HPDE6-E6E7 (cell line): ENCODE measurements at regions not wholly inside any gene's neighbourhood (a gene's known extent, or its start where the extent isn't known, plus 50 kb on each side); places are given as distances from the start of the nearest gene placed in this dataset.

Source experiments
- DNase-seq: peaks from one replicate; pipeline ENCODE4 v3.0.0; 2011; ENCODE audit warnings: missing footprints; ENCODE audit errors: extremely low spot score

- no peak for DNase-seq
These were observed 232.5 kb upstream of the RTL1 start for GRCh38 chr14:101135796-101136742.

- no peak for DNase-seq
These were observed 233.7 kb upstream of the RTL1 start for GRCh38 chr14:101137234-101137633.

DNA sequence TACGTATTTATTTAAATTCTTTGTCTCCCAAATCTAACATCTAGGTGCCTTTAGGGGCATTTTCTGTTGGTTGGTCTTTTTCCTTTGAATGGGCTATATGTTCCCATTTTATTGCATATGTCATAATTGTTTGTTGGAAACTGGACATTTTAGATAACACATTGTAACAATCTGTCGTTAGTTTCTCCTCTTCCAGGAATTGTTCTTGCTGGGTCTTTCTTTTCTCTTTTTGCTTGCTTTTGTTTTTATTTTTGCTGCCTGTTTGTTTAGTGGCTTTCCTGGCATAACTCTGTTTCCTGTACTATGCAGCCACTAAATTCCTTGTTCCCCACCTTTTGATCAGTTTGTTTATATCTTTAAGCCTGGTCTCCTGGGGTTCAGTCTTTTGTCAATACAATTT lies 244.3 kb upstream of the RTL1 start:
- no peak for DNase-seq

- no peak for DNase-seq
These were observed 246.6 kb upstream of the RTL1 start for GRCh38 chr14:101150039-101150610.

- no peak for DNase-seq
These were observed 247.9 kb upstream of the RTL1 start for GRCh38 chr14:101151226-101151926.

DNA sequence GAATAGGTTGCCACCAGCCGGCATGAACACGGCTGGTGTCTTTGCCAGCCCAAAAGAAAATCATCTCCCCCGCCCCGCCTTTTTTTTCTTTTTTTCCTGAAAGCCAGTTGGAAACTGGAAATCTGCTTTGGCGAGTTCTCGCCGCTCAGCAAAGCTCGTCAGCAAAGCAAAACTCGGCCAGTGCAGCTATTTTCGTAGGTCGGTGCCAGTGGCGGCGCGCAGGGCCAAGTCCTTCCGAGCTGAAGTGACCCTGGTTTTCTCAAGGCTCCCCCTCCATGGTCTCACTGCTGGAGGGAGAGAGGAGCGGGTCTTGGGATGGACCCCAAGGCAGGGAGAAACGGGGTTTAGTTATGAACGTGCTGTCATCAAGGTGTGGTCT lies 248.4 kb upstream of the RTL1 start:
- DNase-seq = no peak

DNA sequence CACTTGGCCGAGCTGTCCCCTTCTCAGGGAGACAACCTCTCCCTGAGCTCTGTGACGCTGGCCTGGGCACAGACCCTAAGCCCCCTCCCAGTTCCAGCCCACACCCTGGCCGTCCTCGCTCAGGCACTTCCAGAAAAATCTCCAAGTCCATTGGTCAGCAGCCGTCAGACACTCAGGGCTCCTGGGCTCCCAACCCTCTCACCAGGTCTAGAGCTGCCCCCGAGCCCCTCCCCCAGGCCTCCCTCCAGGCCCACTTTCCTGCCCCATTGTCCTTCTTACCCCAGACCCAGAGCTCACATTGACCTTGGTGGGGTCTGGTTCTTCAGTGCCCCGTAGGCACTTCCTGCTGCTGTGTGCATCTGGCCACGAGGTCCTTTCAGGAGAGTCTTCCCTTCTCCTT lies 249.3 kb upstream of the RTL1 start:
- no peak for DNase-seq

DNA sequence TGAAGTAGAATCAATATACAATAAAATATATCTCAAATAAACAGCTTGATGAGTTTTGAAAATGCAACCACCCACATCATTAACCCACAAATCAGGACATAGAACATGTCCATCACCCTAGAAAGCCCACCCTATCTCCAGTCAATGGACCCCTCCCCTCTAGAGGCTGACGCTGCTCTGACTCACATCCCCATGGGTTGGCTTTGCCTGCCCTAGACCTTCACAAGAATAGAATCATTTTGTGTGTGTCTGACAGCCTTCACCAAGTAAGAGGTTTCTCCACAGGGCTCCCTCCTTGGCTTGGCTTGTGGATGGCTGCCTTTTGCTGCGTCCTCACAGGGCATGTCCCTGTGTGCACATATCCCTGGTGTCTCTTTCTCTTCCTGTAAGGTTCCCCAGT lies 250.2 kb upstream of the RTL1 start:
- no peak for DNase-seq

DNA sequence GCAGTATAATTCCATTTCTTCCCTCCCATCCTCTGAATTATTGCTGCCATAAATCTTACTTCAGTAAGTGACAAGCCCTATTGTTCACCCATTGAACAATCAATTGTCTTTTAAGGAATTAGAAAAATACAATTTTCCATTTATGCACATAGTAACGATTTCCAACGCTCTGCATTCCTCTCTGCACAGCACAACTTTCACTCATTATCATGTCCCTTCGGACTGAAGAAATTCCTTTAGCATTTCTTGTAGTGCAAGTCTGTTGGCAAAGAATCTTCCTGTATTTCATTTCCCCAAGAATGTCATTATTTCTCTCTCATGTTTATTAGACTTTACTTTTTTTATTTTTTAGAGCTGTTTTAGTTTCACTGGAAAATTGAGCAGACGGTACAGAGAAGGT lies 252.1 kb upstream of the RTL1 start:
- DNase-seq = no peak

DNA sequence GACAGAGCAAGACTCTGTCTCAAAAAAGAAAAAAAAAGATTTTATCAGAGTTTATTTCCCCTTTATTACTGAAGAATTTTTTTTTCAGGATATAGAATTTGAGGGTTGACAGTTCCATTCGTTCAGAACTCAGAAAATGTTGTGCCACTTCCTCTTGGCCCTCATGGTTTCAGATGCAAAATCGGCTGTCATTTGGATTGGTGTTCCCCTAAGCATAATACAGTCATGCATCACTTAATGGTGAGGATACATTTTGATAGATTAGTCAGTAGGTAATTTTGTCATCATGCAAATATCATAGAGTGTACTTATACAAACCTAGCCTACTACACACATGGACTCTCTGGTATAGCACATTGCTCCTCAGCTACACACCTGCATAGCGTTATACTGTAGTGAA lies 263.9 kb upstream of the RTL1 start:
- DNase-seq = no peak

- DNase-seq = no peak
These were observed 265.7 kb upstream of the RTL1 start for GRCh38 chr14:101169267-101169666.

- no peak for DNase-seq
These were observed 268.1 kb upstream of the RTL1 start for GRCh38 chr14:101171650-101172049.

- DNase-seq = no peak
These were observed 270.4 kb upstream of the RTL1 start for GRCh38 chr14:101173698-101174521.

- no peak for DNase-seq
These were observed 271.0 kb upstream of the RTL1 start for GRCh38 chr14:101174522-101174838.

DNA sequence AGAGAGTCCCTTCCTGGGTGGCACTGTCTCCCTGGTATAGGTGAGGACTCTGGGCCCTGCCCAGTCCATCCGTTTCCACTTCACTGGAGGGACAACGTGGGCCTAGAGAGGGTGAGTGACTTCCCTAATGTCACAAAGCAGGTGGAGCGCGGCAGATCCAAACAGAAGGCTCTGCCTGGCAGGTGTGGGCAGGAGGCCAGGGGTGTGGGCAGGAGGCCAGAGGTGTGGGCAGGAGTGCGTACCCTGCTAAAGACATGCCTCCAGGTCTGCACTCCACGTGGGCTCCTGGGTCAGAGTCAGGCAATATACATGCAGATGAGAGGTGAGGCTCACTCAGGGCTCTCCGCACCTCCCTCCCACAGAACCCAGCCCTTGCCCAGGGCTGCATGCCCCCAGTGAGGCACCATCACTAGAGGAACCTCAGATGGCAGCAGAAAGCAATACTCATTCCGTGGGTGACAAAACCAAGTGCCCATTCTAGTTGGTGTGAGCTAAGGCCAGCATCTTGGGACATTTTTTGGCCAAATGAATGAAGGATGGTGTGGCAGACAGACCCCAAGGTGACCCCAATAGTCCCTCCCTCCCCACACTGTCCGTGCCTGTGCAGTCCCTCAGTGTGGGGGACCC lies 271.6 kb upstream of the RTL1 start:
- DNase-seq = no peak

DNA sequence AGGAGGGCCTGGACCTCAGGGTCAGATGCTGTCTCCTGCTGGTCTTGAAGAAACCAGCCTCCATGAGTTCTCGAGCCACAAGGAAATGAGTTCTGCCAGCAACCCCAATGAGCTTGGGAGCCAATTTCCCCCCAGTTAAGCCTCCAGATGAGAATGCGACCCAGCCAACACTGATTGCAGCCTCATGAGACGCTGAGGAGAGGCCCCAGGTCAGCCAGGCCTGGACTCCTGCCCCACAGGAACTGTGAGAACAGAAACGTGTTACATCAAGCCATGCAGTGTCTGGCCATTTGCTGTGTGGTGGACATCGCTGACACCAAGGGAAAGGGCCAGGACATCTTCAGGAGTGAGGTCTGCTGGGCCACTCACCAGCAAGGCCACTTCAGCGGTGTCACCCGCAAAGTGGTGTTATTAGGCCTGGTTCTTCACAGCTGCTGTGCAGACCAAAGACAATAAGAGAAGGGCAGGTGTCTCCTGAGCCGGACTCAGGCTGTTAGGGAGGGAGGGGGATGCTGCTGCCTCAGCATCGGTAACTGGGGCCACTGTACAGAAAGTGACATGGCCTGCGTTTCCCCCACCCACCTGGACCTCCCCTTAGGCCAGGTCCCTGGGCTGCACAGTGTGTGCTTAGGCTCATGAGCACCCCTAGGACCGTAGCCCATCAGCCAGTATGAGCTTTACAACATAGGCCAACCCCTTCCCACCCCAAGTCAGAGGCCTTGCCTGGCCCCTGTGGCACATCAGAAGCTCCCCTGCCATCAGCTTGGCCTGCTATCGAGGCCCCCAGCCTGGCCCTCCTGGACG lies 272.4 kb upstream of the RTL1 start:
- no peak for DNase-seq

DNA sequence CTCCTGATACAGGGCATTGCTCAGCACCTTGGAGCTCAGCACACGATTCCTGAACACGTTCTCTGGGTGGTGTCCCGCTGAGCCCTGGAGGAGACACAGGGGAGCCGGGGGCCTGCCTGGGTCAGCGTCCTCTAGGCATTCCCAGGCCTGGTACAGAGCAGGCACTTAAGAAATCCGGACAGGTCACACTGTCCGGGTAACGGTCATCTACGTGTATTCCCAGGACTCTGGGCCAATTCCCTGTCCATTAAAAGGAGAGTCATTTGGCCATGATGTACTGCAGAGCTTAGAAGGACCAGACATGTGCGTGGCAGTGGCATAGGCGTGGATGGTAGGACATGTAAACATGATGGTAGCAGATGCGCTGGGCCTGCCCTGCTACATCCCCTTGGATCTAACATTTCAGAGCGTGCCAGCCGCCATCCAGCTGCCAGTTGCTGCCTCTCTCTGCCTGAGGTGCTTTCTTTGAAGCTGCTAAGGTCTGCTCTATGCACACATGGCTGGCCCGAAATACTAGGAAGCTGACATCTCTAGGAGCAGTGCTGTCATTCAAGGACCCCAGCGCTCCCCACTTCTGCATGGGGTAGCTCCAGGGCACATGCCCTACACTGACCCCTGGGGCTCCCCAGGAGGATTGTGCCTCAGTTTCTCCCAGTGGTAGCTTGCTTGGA lies 273.1 kb upstream of the RTL1 start:
- no peak for DNase-seq

- DNase-seq = no peak
These were observed 273.9 kb upstream of the RTL1 start for GRCh38 chr14:101177301-101177971.

- DNase-seq = no peak
These were observed 274.9 kb upstream of the RTL1 start for GRCh38 chr14:101178184-101179072.
